NCI-H526 (cell line): ENCODE measurements at regions not wholly inside any gene's neighbourhood (a gene's known extent, or its start where the extent isn't known, plus 50 kb on each side); places are given as distances from the start of the nearest gene placed in this dataset.

Source experiments
- DNase-seq, 2 experiments: peaks; one replicate each; lab custom pipeline; 2025; lab: John Stamatoyannopoulos, UW

GRCh38 chr12:114976959-114977358, 293.0 kb upstream of the TBX3 start:
- DNase-seq = no peak

DNA sequence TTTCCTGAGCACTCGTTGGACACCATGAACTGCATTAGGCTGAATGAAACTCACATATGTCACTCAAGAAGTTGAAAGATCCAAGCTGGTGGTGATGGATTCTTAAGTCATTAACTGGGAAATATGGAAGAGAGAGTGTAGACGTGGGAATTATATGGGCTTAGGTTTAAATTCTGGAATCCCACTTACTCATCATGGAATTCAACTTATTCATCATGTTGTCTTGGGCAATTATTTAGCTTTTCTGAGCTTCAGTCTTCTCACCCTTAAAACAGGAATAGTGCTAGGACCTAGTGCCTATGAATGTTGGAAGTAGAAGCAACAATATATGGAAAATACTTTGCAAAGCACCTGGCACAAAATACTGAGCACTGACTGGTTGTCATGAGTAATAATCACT, 292.4 kb upstream of the TBX3 start:
- no peak for DNase-seq

DNA sequence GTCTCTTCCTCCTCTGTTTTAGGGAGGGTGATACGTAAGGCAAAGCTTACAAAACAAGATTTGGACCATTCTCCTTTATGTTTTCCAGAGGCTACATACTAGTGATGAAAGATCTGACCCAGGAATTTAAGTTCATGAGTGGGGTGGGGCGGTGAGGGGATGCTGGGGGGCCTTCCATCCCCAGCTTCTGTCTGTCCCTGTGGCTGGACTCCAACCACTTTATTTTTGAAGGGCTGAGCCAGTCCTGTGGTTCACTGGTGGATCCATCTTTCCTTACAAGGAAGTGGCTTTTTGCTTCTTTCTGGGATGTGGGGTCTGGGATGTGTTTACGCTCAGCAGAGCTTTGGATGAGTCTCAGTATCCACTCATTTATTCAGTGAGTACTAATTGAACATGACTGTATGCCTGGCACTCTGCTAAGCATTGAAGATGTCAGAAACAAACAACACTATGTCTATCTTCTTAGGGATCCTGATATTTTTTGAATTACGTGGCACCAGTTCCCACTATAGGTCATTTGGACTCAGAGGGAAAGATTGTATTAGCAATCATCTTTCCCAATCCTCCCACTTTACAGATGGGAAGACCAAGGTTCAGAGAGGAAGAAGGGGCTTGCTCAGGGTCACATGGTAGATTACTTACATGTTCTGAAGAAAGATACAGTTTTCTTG, 291.8 kb upstream of the TBX3 start:
- DNase-seq = no peak

GRCh38 chr12:114974826-114975639, 291.1 kb upstream of the TBX3 start:
- no peak for DNase-seq

DNA sequence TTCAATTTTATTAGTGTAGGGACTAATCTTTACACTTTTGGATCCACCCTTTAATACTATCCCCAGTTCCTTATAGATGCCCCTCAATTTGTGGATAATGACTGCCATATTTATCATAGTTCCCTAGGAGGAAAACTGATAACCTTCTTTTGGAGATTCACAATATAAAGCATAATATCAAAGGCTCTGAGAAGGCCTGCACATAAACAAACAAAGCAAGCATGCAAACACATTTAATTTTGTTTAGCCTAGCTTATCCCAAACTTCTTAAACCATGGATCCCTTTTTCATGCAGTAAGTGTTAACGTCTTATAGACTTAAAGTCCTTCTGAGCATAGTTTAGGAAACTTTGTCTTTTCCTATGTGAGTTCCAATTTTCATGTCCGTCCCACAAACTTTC, 290.4 kb upstream of the TBX3 start:
- DNase-seq = no peak

GRCh38 chr12:114968727-114969126, 284.8 kb upstream of the TBX3 start:
- DNase-seq = no peak

- DNase-seq = no peak
These were observed 283.2 kb upstream of the TBX3 start for GRCh38 chr12:114967151-114967550.

- no peak for DNase-seq
These were observed 280.9 kb upstream of the TBX3 start for GRCh38 chr12:114964841-114965240.

- no peak for DNase-seq
These were observed 279.9 kb upstream of the TBX3 start for GRCh38 chr12:114963846-114964245.

DNA sequence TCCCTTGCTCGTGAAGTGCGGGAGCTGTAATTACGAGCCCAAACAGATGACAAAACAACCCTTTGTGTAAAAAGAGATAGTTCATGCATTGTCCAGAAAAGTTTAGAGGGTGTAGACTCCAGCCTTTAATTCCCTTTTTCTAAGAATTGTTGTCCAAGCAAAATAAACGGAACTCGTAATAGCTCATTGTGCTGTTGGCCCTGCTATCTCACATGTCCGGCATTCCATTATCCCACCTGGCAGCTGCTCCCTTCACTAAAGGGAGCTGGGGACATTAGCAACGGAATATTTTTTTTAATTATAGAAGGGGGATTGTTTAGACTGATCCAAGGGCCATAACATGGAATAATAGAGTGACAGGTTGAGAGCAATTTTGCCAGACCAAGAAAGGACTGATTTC, 277.5 kb upstream of the TBX3 start:
- DNase-seq = no peak

GRCh38 chr12:114958538-114958937, 274.6 kb upstream of the TBX3 start:
- no peak for DNase-seq

GRCh38 chr12:114957225-114957624, 273.2 kb upstream of the TBX3 start:
- no peak for DNase-seq

- DNase-seq = no peak
These were observed 271.5 kb upstream of the TBX3 start for GRCh38 chr12:114955414-114956014.

GRCh38 chr12:114954511-114955055, 270.6 kb upstream of the TBX3 start:
- peak; percentile 16 to 59 for DNase-seq

DNA sequence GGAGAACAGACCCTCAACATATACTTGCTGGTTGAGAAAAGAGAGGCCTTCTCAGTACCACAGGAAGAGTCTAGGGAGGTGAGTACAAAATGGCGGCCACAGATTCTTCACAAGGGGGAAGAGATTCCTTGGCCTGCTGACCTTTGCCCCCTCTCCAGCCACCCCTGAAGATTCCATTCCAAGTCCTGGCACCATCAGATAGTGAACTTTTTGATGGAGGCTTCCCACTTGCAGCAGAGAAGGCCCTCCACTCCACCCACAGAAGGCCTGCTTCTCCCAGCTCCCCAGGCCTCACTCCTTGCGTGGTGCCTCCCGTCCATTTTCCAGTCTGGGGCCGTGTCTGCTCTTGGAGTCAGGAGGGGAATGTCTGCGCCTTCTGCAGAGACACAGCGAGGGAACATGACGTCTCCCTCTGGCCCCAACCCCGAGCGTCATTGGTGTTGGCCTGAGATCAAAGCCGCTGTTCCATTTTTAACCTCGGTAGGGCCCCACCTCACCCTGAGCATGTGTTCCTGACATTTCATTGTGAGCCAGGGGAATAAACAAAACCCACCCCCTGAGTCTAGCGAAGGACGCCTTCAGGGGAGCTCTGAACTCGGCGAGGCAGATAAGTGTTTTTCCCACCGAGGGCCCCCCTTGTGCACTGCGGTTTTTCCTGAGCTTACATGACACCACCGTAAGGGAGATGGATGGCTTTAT, 268.7 kb upstream of the TBX3 start:
- DNase-seq = no peak

DNA sequence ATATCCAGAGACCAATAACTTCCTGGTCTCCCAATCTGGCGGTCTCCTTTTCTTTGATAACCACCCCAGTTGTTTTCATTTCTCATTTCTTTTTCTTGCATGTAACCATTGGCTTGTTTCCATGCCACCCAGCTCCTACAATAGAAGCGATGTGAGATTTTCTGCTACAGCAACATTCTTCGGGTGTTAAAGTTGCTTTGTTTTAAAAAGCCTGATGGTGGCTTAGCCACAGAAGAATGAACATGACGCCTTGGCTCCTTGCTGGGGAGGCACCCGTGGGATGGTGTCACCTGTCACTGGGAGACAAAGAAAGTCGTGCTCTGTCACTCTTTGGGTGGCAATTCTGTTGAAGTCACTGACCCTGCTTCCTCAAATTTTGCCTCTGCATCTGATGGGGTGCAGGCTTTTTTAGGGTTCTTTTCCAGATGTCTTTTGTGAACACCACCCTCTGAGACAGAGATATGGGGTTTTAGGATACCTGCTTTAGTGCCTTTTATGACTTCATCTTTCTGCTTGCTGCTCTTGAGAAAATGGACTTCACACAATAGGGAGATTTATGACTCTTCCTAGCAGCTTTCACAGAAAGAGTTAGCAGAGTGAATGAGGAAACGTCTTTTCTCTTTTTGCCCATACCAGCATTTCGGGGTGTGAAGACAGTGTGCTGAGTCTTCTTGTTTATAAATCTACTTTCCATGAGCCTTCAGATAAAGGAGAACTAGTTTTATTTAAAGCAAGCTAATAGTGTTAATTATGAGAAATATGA, 265.3 kb upstream of the TBX3 start:
- no peak for DNase-seq

DNA sequence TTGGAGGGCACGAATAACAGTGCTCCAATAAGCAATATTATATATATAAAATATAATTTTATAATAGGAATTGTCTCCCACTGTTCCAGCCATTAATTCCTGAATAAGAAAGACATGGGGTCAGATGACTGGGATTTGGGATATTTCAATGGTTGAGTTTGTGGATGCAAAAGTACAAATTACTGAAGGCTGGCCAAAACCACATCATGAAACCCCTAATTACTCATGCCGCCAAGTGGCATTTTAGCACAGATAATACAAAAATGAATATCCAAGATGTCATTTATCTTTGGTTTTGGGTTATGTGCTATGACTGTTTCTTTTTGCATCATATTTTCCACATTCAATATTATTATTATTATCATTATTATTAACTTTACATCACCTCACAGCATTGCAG, 261.4 kb upstream of the TBX3 start:
- no peak for DNase-seq

GRCh38 chr12:114944736-114945135, 260.8 kb upstream of the TBX3 start:
- no peak for DNase-seq

GRCh38 chr12:114943601-114944000, 259.6 kb upstream of the TBX3 start:
- no peak for DNase-seq

- DNase-seq = peak; percentile 27 to 41
These were observed 254.7 kb upstream of the TBX3 start for GRCh38 chr12:114938487-114939210.
